SK-N-SH treated with all-trans-retinoic acid at 6 μM for 48 hours (cell line): ENCODE measurements at regions not wholly inside any gene's neighbourhood (a gene's known extent, or its start where the extent isn't known, plus 50 kb on each side); places are given as distances from the start of the nearest gene placed in this dataset.

ENCODE experiments used
- CSDC2 ChIP-seq: fragments of 250-450 bp; sonication (Bioruptor Pico); IDR thresholded peaks from 2 replicates; pipeline ENCODE4 v1.5.0; 2020; ENCODE audit warnings: mild to moderate bottlenecking, moderate library complexity
- ESRRG ChIP-seq: fragments of 250-450 bp; sonication (Bioruptor Pico); IDR thresholded peaks from 2 replicates; pipeline ENCODE4 v1.6.1; 2021; ENCODE audit warnings: mild to moderate bottlenecking
- GLIS3 ChIP-seq: fragments of 250-450 bp; sonication (Bioruptor Pico); IDR thresholded peaks from 2 replicates; pipeline ENCODE4 v1.5.0; 2020; ENCODE audit warnings: mild to moderate bottlenecking, moderate library complexity
- ISL1 ChIP-seq: fragments of 250-450 bp; sonication (Bioruptor Pico); IDR thresholded peaks from 2 replicates; pipeline ENCODE4 v2.1.2; 2022; ENCODE audit warnings: mild to moderate bottlenecking, moderate library complexity
- PPARA ChIP-seq: fragments of 250-450 bp; sonication (Bioruptor Pico); IDR thresholded peaks from 2 replicates; pipeline ENCODE4 v1.5.0; 2020; ENCODE audit warnings: mild to moderate bottlenecking, borderline replicate concordance
- RARB ChIP-seq: fragments of 250-450 bp; sonication (Bioruptor Pico); IDR thresholded peaks from 2 replicates; pipeline ENCODE4 v1.8.0; 2021; ENCODE audit warnings: mild to moderate bottlenecking, moderate library complexity
- ZFP30 ChIP-seq: fragments of 450-650 bp; formaldehyde crosslinking; IDR thresholded peaks from 2 replicates; pipeline ENCODE4 v1.5.0; 2022; ENCODE audit warnings: mild to moderate bottlenecking, moderate library complexity
- ZNF565 ChIP-seq: fragments of 450-650 bp; formaldehyde crosslinking; conservative IDR thresholded peaks from 2 replicates; pipeline ENCODE4 v1.5.0; 2020; ENCODE audit warnings: low read depth, mild to moderate bottlenecking, moderate library complexity
- ZNF8 ChIP-seq: fragments of 450-650 bp; formaldehyde crosslinking; IDR thresholded peaks from 2 replicates; pipeline ENCODE4 v1.5.0; 2020; ENCODE audit warnings: mild to moderate bottlenecking, moderate library complexity
- TF ChIP-seq, protein P1 (sequence below): fragments of 250-450 bp; sonication (Bioruptor Pico); IDR thresholded peaks from 2 replicates; pipeline ENCODE4 v1.5.1; 2021; ENCODE audit warnings: mild to moderate bottlenecking, moderate library complexity
- TF ChIP-seq, protein P2 (sequence below): fragments of 250-450 bp; sonication (Bioruptor Pico); IDR thresholded peaks from 2 replicates; pipeline ENCODE4 v1.5.1; 2020; ENCODE audit warnings: low read depth, mild to moderate bottlenecking, moderate library complexity
- TF ChIP-seq, protein P3 (sequence below): fragments of 250-450 bp; sonication (Bioruptor Pico); IDR thresholded peaks from 2 replicates; pipeline ENCODE4 v1.8.0; 2021; ENCODE audit warnings: low read depth, mild to moderate bottlenecking, moderate library complexity, borderline replicate concordance
- TF ChIP-seq, protein P4 (sequence below): fragments of 250-450 bp; sonication (Bioruptor Pico); IDR thresholded peaks from 2 replicates; pipeline ENCODE4 v1.8.0; 2020; ENCODE audit warnings: mild to moderate bottlenecking, moderate library complexity, borderline replicate concordance

DNA sequence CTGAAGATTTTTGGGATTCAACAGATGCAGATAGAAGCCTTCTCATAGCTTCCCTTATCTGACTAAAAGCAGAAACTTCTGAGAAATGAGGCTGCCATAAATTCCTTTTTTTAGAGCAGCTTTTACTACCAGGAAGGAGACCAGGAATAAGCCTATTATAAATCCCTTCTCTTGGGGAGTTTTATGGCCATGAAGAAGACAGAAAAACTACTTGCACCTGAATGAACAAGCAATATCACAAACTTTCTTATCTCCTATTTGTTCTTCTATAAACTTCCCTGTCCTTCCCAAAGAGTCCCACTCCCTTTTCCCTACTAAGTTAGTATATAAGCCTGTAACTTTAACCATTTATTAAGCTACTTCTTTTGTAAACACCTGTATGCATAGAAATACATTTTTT lies 603.1 kb downstream of the NSUN3 start:
- TF ChIP-seq ISL1 (CRISPR knock-in tag) (no peak), RARB (CRISPR knock-in tag) (no peak), ZFP30 (CRISPR knock-in tag) (no peak), ZNF8 (no peak), CSDC2 (no peak), GLIS3 (no peak), ZNF565 (CRISPR knock-in tag) (no peak), ESRRG (CRISPR knock-in tag) (no peak), PPARA (CRISPR knock-in tag) (no peak)
- TF ChIP-seq, protein P1, sequence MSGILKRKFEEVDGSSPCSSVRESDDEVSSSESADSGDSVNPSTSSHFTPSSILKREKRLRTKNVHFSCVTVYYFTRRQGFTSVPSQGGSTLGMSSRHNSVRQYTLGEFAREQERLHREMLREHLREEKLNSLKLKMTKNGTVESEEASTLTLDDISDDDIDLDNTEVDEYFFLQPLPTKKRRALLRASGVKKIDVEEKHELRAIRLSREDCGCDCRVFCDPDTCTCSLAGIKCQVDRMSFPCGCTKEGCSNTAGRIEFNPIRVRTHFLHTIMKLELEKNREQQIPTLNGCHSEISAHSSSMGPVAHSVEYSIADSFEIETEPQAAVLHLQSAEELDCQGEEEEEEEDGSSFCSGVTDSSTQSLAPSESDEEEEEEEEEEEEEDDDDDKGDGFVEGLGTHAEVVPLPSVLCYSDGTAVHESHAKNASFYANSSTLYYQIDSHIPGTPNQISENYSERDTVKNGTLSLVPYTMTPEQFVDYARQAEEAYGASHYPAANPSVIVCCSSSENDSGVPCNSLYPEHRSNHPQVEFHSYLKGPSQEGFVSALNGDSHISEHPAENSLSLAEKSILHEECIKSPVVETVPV (CRISPR knock-in tag): no peak
- TF ChIP-seq, protein P2, sequence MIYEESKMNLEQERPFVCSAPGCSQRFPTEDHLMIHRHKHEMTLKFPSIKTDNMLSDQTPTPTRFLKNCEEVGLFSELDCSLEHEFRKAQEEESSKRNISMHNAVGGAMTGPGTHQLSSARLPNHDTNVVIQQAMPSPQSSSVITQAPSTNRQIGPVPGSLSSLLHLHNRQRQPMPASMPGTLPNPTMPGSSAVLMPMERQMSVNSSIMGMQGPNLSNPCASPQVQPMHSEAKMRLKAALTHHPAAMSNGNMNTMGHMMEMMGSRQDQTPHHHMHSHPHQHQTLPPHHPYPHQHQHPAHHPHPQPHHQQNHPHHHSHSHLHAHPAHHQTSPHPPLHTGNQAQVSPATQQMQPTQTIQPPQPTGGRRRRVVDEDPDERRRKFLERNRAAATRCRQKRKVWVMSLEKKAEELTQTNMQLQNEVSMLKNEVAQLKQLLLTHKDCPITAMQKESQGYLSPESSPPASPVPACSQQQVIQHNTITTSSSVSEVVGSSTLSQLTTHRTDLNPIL (CRISPR knock-in tag): no peak
- TF ChIP-seq, protein P3, sequence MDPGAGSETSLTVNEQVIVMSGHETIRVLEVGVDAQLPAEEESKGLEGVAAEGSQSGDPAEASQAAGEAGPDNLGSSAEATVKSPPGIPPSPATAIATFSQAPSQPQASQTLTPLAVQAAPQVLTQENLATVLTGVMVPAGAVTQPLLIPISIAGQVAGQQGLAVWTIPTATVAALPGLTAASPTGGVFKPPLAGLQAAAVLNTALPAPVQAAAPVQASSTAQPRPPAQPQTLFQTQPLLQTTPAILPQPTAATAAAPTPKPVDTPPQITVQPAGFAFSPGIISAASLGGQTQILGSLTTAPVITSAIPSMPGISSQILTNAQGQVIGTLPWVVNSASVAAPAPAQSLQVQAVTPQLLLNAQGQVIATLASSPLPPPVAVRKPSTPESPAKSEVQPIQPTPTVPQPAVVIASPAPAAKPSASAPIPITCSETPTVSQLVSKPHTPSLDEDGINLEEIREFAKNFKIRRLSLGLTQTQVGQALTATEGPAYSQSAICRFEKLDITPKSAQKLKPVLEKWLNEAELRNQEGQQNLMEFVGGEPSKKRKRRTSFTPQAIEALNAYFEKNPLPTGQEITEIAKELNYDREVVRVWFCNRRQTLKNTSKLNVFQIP (CRISPR knock-in tag): no peak
- TF ChIP-seq, protein P4, sequence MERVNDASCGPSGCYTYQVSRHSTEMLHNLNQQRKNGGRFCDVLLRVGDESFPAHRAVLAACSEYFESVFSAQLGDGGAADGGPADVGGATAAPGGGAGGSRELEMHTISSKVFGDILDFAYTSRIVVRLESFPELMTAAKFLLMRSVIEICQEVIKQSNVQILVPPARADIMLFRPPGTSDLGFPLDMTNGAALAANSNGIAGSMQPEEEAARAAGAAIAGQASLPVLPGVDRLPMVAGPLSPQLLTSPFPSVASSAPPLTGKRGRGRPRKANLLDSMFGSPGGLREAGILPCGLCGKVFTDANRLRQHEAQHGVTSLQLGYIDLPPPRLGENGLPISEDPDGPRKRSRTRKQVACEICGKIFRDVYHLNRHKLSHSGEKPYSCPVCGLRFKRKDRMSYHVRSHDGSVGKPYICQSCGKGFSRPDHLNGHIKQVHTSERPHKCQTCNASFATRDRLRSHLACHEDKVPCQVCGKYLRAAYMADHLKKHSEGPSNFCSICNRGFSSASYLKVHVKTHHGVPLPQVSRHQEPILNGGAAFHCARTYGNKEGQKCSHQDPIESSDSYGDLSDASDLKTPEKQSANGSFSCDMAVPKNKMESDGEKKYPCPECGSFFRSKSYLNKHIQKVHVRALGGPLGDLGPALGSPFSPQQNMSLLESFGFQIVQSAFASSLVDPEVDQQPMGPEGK: no peak
